ENCODE measurements at regions not wholly inside any gene's neighbourhood (a gene's known extent, or its start where the extent isn't known, plus 50 kb on each side); places are given as distances from the start of the nearest gene placed in this dataset.

DNA sequence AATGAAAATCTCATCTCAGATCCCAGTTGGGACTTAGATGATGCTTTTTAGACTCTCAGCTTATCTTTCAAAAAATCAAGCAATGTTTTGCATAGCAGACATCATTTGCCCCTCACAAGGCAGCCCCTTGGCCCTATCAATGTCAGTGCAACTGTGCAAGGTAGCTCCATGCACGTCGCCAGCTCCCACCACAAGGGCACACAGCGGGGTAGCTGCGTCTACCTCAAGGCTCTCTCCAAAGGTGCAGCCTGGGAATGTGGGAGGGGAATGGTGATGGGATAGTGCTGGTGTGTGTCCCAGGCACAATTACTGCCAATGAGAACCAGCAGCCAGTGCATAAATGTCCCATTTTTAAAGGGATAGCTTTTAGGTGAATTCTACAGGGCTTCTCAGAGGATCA, 137.5 kb upstream of the SYNDIG1 start:
- H3K36me3 ChIP-seq (replicated peaks in 1 of 2; ENCODE audit: control insufficient read depth in 1 of 2, insufficient read depth in 2 of 2, low read length in 2 of 2), result no peaks in the 10 kb centered on the region
- H3K4me1 ChIP-seq (ENCODE audit: control insufficient read depth in 1 of 2, insufficient read depth in 2 of 2, low read length in 2 of 2), result no peaks in the 10 kb centered on the region
- Mint-ChIP-seq H3K4me1 (no peaks in the 10 kb centered on the region), H3K27ac (no peak overlapping the region), H3K36me3 (no peaks in the 10 kb centered on the region), H3K9me3 (peaks cover 0 to 1% (median 0%) of the 10 kb centered on the region in 7 donors), H3K4me3 (no peak overlapping the region), H3K27me3 (ENCODE audit: low read depth in 3 of 3) (no peaks in the 10 kb centered on the region)
- no peak overlapping the region for H2AFZ ChIP-seq (ENCODE audit: insufficient read depth, low read depth, low read length, poor library complexity, severe bottlenecking)
- H3K27me3 ChIP-seq (ENCODE audit: control insufficient read depth in 2 of 2, insufficient read depth in 2 of 2, low read length in 2 of 2), result no peaks in the 10 kb centered on the region
- no peaks in the 10 kb centered on the region for H3K79me2 ChIP-seq (ENCODE audit: insufficient read depth, low read length)
- 80% methylated on average over 2 of the region's 4 CpGs for WGBS (ENCODE audit: insufficient coverage)
- H3K4me3 ChIP-seq (replicated peaks in 1 of 3; ENCODE audit: low read depth in 2 of 3, low read length in 3 of 3), result no peak overlapping the region
- intact Hi-C loops (cut with micrococcal nuclease), result no loop called here
- TF ChIP-seq CTCF (IDR thresholded peaks at IDR 0.05), result no peak
- H3K27ac ChIP-seq (ENCODE audit: low read depth in 1 of 2, low read length in 2 of 2), result no peak overlapping the region
- no peak overlapping the region for H3K4me2 ChIP-seq (replicated peaks; ENCODE audit: extremely low read depth, low read length, poor library complexity, severe bottlenecking)
- DNase-seq, result no peak
- H3K9me3 ChIP-seq (replicated peaks in 1 of 2; ENCODE audit: control insufficient read depth in 1 of 2, insufficient read depth in 1 of 2, low read length in 2 of 2), result no peaks in the 10 kb centered on the region
- H3K9ac ChIP-seq (ENCODE audit: insufficient read depth, low read length, poor library complexity, severe bottlenecking), result no peak overlapping the region
- no peaks in the 10 kb centered on the region for H4K20me1 ChIP-seq (ENCODE audit: insufficient read depth, low read length)

GRCh38 chr20:24328901-24329300, 140.5 kb upstream of the SYNDIG1 start:
- TF ChIP-seq CTCF (IDR thresholded peaks at IDR 0.05), result no peak

More at GRCh38 chr20:24328901-24329300, 140.5 kb upstream of the SYNDIG1 start:
- H3K27ac Mint-ChIP-seq, result no peak overlapping the region
- Histone ChIP-seq H2AFZ (ENCODE audit: insufficient read depth, low read depth, low read length, poor library complexity, severe bottlenecking) (no peak overlapping the region), H3K27ac (ENCODE audit: low read depth in 1 of 2, low read length in 2 of 2) (no peak overlapping the region), H3K4me3 (replicated peaks in 1 of 3; ENCODE audit: low read depth in 2 of 3, low read length in 3 of 3) (no peak overlapping the region), H3K79me2 (ENCODE audit: insufficient read depth, low read length) (no peaks in the 10 kb centered on the region), H3K9ac (ENCODE audit: insufficient read depth, low read length, poor library complexity, severe bottlenecking) (no peak overlapping the region), H3K4me1 (ENCODE audit: control insufficient read depth in 1 of 2, insufficient read depth in 2 of 2, low read length in 2 of 2) (no peaks in the 10 kb centered on the region), H3K36me3 (replicated peaks in 1 of 2; ENCODE audit: control insufficient read depth in 1 of 2, insufficient read depth in 2 of 2, low read length in 2 of 2) (no peaks in the 10 kb centered on the region), H3K4me2 (replicated peaks; ENCODE audit: extremely low read depth, low read length, poor library complexity, severe bottlenecking) (no peak overlapping the region), H3K9me3 (replicated peaks in 1 of 2; ENCODE audit: control insufficient read depth in 1 of 2, insufficient read depth in 1 of 2, low read length in 2 of 2) (no peaks in the 10 kb centered on the region), H4K20me1 (ENCODE audit: insufficient read depth, low read length) (no peaks in the 10 kb centered on the region), H3K27me3 (ENCODE audit: control insufficient read depth in 2 of 2, insufficient read depth in 2 of 2, low read length in 2 of 2) (no peaks in the 10 kb centered on the region)
- H3K4me1 Mint-ChIP-seq, result no peaks in the 10 kb centered on the region
- intact Hi-C loops (cut with micrococcal nuclease), result no loop called here
- H3K36me3 Mint-ChIP-seq, result no peaks in the 10 kb centered on the region
- H3K27me3 Mint-ChIP-seq (ENCODE audit: low read depth in 3 of 3), result no peaks in the 10 kb centered on the region
- no peak for DNase-seq
- H3K9me3 Mint-ChIP-seq, result peaks cover 0 to 1% (median 0%) of the 10 kb centered on the region in 7 donors
- no peak overlapping the region for H3K4me3 Mint-ChIP-seq
- 63% methylated on average over 2 of the region's 2 CpGs for WGBS (ENCODE audit: insufficient coverage)

Data from CD14-positive monocyte (primary cell).